Left lung (tissue), 4 donors: ENCODE measurements at regions not wholly inside any gene's neighbourhood (a gene's known extent, or its start where the extent isn't known, plus 50 kb on each side); places are given as distances from the start of the nearest gene placed in this dataset.

Experiments used
- ATAC-seq: fragments of 200-7000 bp; cut with Tn5 transposase; one replicate; pipeline ENCODE4 v1.9.1; 2020; ENCODE audit warnings: moderate library complexity
- DNase-seq, 4 donors: peaks; one replicate each; pipeline ENCODE4 v3.0.0-alpha.2; 2013 to 2020
- H3K27ac ChIP-seq, 2 donors: fragments of 200-600 bp; sonication (generic) in 1 of 2; one replicate each; pipeline versions ENCODE4 v1.5.0 to v1.8.0; 2020 to 2021
- H3K27me3 ChIP-seq, 2 donors: fragments of 200-600 bp; sonication (generic) in 1 of 2; one replicate each; pipeline versions ENCODE4 v1.5.0 to v1.8.0; 2020 to 2021
- H3K36me3 ChIP-seq, 2 donors: fragments of 200-600 bp; sonication (generic) in 1 of 2; one replicate each; pipeline versions ENCODE4 v1.5.0 to v1.8.0; 2020 to 2021
- H3K4me1 ChIP-seq, 2 donors: fragments of 200-600 bp; one replicate each; pipeline ENCODE4 v1.8.0; 2021
- H3K4me3 ChIP-seq, 2 donors: fragments of 200-600 bp; sonication (generic) in 1 of 2; one replicate each; pipeline versions ENCODE4 v1.5.0 to v1.8.0; 2020 to 2021; ENCODE audit warnings: mild to moderate bottlenecking in 1 of 2
- H3K9me3 ChIP-seq, 2 donors: fragments of 200-600 bp; sonication (generic) in 1 of 2; one replicate each; pipeline versions ENCODE4 v1.5.0 to v1.8.0; 2020 to 2021
- CTCF ChIP-seq, 2 donors: fragments of 200-600 bp; sonication (generic) in 1 of 2; IDR thresholded peaks; one replicate each; pipeline versions ENCODE4 v1.5.0 to v1.8.0; 2021; ENCODE audit warnings: antibody characterized with exemption in 2 of 2
- intact Hi-C, 2 donors: fragments of 100-400 bp; cut with DNase I; formaldehyde crosslinking; loops; one replicate each; pipeline versions ENCODE4 v1.11.2 to v1.14.2; 2022
- donor health status: DM: no; HTN: yes; CAD: no.
- donor health status: DM: no; HTN: no; CAD: no.

GRCh38 chr20:57065646-57066045 lies 200.8 kb downstream of the BMP7 start:
- intact Hi-C loops = no loop called here
- peaks cover 0 to 61% of the 10 kb centered on the region in 2 donors for H3K27me3 ChIP-seq
- H3K4me1 ChIP-seq = no peaks in the 10 kb centered on the region
- no peak for TF ChIP-seq CTCF (IDR thresholded peaks at IDR 0.05)
- H3K27ac ChIP-seq = no peak overlapping the region
- H3K9me3 ChIP-seq = no peaks in the 10 kb centered on the region
- H3K4me3 ChIP-seq = no peak overlapping the region
- DNase-seq (no peak), ATAC-seq (no peak)
- no peaks in the 10 kb centered on the region for H3K36me3 ChIP-seq

- ATAC-seq (no peak), DNase-seq (no peak)
- intact Hi-C loops = no loop called here
- H3K4me3 ChIP-seq = no peak overlapping the region
- H3K9me3 ChIP-seq = no peaks in the 10 kb centered on the region
- no peaks in the 10 kb centered on the region for H3K4me1 ChIP-seq
- H3K36me3 ChIP-seq = no peaks in the 10 kb centered on the region
- no peak overlapping the region for H3K27ac ChIP-seq
- H3K27me3 ChIP-seq = peaks cover 4 to 61% of the 10 kb centered on the region in 2 donors
- TF ChIP-seq CTCF (IDR thresholded peaks at IDR 0.05) = no peak
These were observed 200.1 kb downstream of the BMP7 start for GRCh38 chr20:57066126-57066900.

- Histone ChIP-seq H3K27me3 (peaks cover 18 to 72% of the 10 kb centered on the region in 2 donors), H3K4me1 (no peaks in the 10 kb centered on the region), H3K4me3 (no peak overlapping the region), H3K36me3 (no peaks in the 10 kb centered on the region), H3K9me3 (no peaks in the 10 kb centered on the region), H3K27ac (no peak overlapping the region)
- DNase-seq (no peak), ATAC-seq (no peak)
- TF ChIP-seq CTCF (IDR thresholded peaks at IDR 0.05) = no peak
- intact Hi-C loops = no loop called here
These were observed 197.0 kb downstream of the BMP7 start for GRCh38 chr20:57069442-57069841.

- Histone ChIP-seq H3K27me3 (peaks cover 18 to 79% of the 10 kb centered on the region in 2 donors), H3K9me3 (no peaks in the 10 kb centered on the region), H3K36me3 (no peaks in the 10 kb centered on the region), H3K4me1 (no peaks in the 10 kb centered on the region), H3K4me3 (no peak overlapping the region), H3K27ac (no peak overlapping the region)
- DNase-seq = no peak
- intact Hi-C loops = no loop called here
- no peak for TF ChIP-seq CTCF (IDR thresholded peaks at IDR 0.05)
- ATAC-seq = no peak
These were observed 196.1 kb downstream of the BMP7 start for GRCh38 chr20:57070296-57070695.

- H3K36me3 ChIP-seq = no peaks in the 10 kb centered on the region
- H3K27me3 ChIP-seq = peaks cover 18 to 79% of the 10 kb centered on the region in 2 donors
- intact Hi-C loops = no loop called here
- H3K9me3 ChIP-seq = peaks cover 0 to 3% of the 10 kb centered on the region in 2 donors
- H3K4me3 ChIP-seq = no peak overlapping the region
- no peak for ATAC-seq
- no peaks in the 10 kb centered on the region for H3K4me1 ChIP-seq
- no peak for TF ChIP-seq CTCF (IDR thresholded peaks at IDR 0.05)
- H3K27ac ChIP-seq = no peak overlapping the region
- DNase-seq = no peak
These were observed 195.1 kb downstream of the BMP7 start for GRCh38 chr20:57071283-57071731.
